ENCODE measurements at regions not wholly inside any gene's neighbourhood (a gene's known extent, or its start where the extent isn't known, plus 50 kb on each side); places are given as distances from the start of the nearest gene placed in this dataset.

- Histone ChIP-seq H3K79me2 (ENCODE audit: insufficient read depth, low read depth) (no peaks in the 10 kb centered on the region), H3K4me3 (IDR thresholded peaks at IDR 0.05; ENCODE audit: insufficient read depth, low read depth, low read length) (no peak overlapping the region), H4K20me1 (ENCODE audit: insufficient read depth) (no peaks in the 10 kb centered on the region), H3K36me3 (ENCODE audit: insufficient read depth) (no peaks in the 10 kb centered on the region), H3K4me2 (no peak overlapping the region), H3K9ac (no peak overlapping the region), H3K27me3 (ENCODE audit: insufficient read depth, low read depth) (no peaks in the 10 kb centered on the region), H3K27ac (no peak overlapping the region), H3K4me1 (ENCODE audit: low read depth, poor library complexity, severe bottlenecking) (no peaks in the 10 kb centered on the region), H2AFZ (ENCODE audit: low read depth) (no peak overlapping the region)
- TF ChIP-seq, protein P1, sequence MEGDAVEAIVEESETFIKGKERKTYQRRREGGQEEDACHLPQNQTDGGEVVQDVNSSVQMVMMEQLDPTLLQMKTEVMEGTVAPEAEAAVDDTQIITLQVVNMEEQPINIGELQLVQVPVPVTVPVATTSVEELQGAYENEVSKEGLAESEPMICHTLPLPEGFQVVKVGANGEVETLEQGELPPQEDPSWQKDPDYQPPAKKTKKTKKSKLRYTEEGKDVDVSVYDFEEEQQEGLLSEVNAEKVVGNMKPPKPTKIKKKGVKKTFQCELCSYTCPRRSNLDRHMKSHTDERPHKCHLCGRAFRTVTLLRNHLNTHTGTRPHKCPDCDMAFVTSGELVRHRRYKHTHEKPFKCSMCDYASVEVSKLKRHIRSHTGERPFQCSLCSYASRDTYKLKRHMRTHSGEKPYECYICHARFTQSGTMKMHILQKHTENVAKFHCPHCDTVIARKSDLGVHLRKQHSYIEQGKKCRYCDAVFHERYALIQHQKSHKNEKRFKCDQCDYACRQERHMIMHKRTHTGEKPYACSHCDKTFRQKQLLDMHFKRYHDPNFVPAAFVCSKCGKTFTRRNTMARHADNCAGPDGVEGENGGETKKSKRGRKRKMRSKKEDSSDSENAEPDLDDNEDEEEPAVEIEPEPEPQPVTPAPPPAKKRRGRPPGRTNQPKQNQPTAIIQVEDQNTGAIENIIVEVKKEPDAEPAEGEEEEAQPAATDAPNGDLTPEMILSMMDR (conservative IDR thresholded peaks at IDR 0.05; ENCODE audit: low read depth, low read length), result no peak
Observed at GRCh38 chr20:11445891-11446290, 471.8 kb upstream of the BTBD3 start.

- Histone ChIP-seq H3K36me3 (ENCODE audit: insufficient read depth) (no peaks in the 10 kb centered on the region), H3K79me2 (ENCODE audit: insufficient read depth, low read depth) (no peaks in the 10 kb centered on the region), H3K4me1 (ENCODE audit: low read depth, poor library complexity, severe bottlenecking) (no peaks in the 10 kb centered on the region), H3K9ac (no peak overlapping the region), H3K4me2 (no peak overlapping the region), H3K27me3 (ENCODE audit: insufficient read depth, low read depth) (no peaks in the 10 kb centered on the region), H3K27ac (no peak overlapping the region), H4K20me1 (ENCODE audit: insufficient read depth) (no peaks in the 10 kb centered on the region), H3K4me3 (IDR thresholded peaks at IDR 0.05; ENCODE audit: insufficient read depth, low read depth, low read length) (no peak overlapping the region), H2AFZ (ENCODE audit: low read depth) (no peak overlapping the region)
- TF ChIP-seq, protein P1 (conservative IDR thresholded peaks at IDR 0.05; ENCODE audit: low read depth, low read length), result no peak
Observed at GRCh38 chr20:11447371-11448100, 470.2 kb upstream of the BTBD3 start.

- Histone ChIP-seq H4K20me1 (ENCODE audit: insufficient read depth) (no peaks in the 10 kb centered on the region), H3K27ac (no peak overlapping the region), H3K4me2 (no peak overlapping the region), H2AFZ (ENCODE audit: low read depth) (no peak overlapping the region), H3K27me3 (ENCODE audit: insufficient read depth, low read depth) (no peaks in the 10 kb centered on the region), H3K36me3 (ENCODE audit: insufficient read depth) (no peaks in the 10 kb centered on the region), H3K9ac (no peak overlapping the region), H3K4me3 (IDR thresholded peaks at IDR 0.05; ENCODE audit: insufficient read depth, low read depth, low read length) (no peak overlapping the region), H3K4me1 (ENCODE audit: low read depth, poor library complexity, severe bottlenecking) (no peaks in the 10 kb centered on the region), H3K79me2 (ENCODE audit: insufficient read depth, low read depth) (no peaks in the 10 kb centered on the region)
- TF ChIP-seq, protein P1 (conservative IDR thresholded peaks at IDR 0.05; ENCODE audit: low read depth, low read length), result no peak
Observed at GRCh38 chr20:11448554-11448953, 469.1 kb upstream of the BTBD3 start.

DNA sequence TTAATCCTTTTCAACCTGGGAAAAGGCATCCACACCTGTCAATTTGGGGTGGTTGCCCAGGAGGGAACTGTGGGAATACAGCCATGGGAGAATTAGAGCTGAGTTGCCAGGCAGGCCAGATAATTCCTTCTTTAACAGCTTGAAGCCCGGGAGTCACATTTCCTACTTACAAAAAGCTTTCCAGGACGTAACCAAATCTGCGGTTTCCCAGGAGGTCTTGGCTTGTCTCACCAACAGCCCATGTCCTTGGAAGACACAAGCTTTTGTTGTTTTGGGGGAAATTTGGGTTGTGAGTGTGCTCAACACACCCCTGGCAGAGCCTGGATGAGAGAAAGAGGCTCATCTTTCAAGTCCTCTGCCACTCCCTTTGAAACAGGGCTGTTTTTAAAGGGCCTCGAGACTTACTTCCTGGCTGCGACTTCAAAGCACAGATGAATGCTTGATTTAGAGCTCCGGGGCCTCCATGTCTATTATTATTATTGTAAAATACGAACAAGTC, 465.9 kb upstream of the BTBD3 start:
- Histone ChIP-seq H4K20me1 (ENCODE audit: insufficient read depth) (no peaks in the 10 kb centered on the region), H3K27me3 (ENCODE audit: insufficient read depth, low read depth) (no peaks in the 10 kb centered on the region), H3K27ac (no peak overlapping the region), H3K4me2 (no peak overlapping the region), H3K9ac (no peak overlapping the region), H3K4me3 (IDR thresholded peaks at IDR 0.05; ENCODE audit: insufficient read depth, low read depth, low read length) (no peak overlapping the region), H3K36me3 (ENCODE audit: insufficient read depth) (no peaks in the 10 kb centered on the region), H3K79me2 (ENCODE audit: insufficient read depth, low read depth) (no peaks in the 10 kb centered on the region), H3K4me1 (ENCODE audit: low read depth, poor library complexity, severe bottlenecking) (no peaks in the 10 kb centered on the region), H2AFZ (ENCODE audit: low read depth) (no peak overlapping the region)
- TF ChIP-seq, protein P1 (conservative IDR thresholded peaks at IDR 0.05; ENCODE audit: low read depth, low read length), result no peak

Data from KMS-11 (cell line).